Omental fat pad (tissue), 3 donors: ENCODE measurements at regions not wholly inside any gene's neighbourhood (a gene's known extent, or its start where the extent isn't known, plus 50 kb on each side); places are given as distances from the start of the nearest gene placed in this dataset.
"Not testable (repeated sequence)": the region's sequence is repeated elsewhere in the genome, so short reads cannot be mapped to it uniquely, and the experiment has no call there.

Source experiments
- ATAC-seq: fragments of 150-250 bp; one replicate; pipeline ENCODE4 v1.9.1; 2016; ENCODE audit warnings: mild to moderate bottlenecking, moderate library complexity; ENCODE audit not compliant: low FRiP score
- DNase-seq: peaks from one replicate; pipeline ENCODE4 v3.0.0-alpha.2; 2019; ENCODE audit warnings: low spot score
- TF ChIP-seq, protein P1 (sequence below), 3 donors: fragments of 450-650 bp; IDR thresholded peaks; one replicate each; pipeline ENCODE4 v1.5.1; 2016 to 2017; ENCODE audit warnings: antibody characterized with exemption in 3 of 3, mild to moderate bottlenecking in 3 of 3, moderate library complexity in 2 of 3

DNA sequence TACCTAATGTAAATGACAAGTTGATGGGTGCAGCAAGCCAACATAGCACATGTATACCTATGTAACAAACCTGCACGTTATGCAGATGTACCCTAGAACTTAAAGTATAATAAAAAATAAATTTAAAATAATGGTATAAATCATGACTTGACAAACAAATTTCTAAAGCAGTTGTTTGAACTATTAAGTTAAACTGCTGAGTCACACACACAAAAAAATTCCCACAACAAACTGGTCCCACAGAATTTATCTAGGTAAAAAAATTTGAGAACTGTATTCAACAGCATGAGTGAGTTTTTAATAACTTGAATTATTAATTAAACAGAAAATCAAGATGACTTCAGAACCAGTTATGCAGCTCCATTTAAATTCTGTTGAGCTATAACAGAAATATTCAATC lies 186.0 kb upstream of the SOX6 start:
- ATAC-seq (no peak), DNase-seq (no peak)
- TF ChIP-seq, protein P1, sequence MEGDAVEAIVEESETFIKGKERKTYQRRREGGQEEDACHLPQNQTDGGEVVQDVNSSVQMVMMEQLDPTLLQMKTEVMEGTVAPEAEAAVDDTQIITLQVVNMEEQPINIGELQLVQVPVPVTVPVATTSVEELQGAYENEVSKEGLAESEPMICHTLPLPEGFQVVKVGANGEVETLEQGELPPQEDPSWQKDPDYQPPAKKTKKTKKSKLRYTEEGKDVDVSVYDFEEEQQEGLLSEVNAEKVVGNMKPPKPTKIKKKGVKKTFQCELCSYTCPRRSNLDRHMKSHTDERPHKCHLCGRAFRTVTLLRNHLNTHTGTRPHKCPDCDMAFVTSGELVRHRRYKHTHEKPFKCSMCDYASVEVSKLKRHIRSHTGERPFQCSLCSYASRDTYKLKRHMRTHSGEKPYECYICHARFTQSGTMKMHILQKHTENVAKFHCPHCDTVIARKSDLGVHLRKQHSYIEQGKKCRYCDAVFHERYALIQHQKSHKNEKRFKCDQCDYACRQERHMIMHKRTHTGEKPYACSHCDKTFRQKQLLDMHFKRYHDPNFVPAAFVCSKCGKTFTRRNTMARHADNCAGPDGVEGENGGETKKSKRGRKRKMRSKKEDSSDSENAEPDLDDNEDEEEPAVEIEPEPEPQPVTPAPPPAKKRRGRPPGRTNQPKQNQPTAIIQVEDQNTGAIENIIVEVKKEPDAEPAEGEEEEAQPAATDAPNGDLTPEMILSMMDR (IDR thresholded peaks at IDR 0.05) = no peak

DNA sequence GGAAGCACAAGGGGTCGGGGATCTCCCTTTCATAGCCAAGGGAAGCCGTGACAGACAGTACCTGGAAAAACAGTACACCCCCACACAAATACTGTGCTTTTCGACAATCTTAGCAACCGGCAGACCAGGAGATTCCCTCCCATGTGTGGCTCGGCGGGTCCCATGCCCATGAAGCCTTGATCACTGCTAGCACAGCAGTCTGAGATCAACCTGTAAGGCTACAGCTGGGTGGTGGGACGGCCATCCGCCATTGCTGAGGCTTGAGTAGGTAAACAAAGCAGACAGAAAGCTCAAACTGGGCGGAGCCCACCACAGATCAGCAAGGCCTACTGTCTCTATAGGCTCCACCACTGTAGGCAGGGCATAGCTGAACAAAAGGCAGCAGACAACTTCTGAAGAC lies 180.2 kb upstream of the SOX6 start:
- TF ChIP-seq, protein P1 (IDR thresholded peaks at IDR 0.05) = no peak
- DNase-seq (no peak), ATAC-seq (no peak)

DNA sequence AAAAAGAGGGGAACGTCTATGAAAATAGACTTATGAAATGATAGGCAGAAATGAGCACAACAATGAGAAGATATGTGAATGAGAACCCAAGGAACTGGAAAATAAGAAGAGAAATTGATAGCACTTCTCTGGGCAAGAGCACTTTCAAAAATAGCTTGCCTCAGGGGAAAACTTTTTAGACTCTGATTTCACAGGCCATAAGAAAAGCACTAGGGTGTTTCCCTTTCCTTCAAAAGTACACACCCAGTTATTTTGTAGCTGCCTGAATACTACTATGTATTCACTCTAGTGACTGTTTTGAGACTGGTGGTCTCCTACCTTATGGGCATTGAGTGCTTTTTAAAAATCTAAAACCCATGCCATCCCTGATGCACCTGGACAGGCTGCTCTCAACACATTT lies 172.3 kb upstream of the SOX6 start:
- ATAC-seq (no peak), DNase-seq (no peak)
- TF ChIP-seq, protein P1 (IDR thresholded peaks at IDR 0.05) = no peak

DNA sequence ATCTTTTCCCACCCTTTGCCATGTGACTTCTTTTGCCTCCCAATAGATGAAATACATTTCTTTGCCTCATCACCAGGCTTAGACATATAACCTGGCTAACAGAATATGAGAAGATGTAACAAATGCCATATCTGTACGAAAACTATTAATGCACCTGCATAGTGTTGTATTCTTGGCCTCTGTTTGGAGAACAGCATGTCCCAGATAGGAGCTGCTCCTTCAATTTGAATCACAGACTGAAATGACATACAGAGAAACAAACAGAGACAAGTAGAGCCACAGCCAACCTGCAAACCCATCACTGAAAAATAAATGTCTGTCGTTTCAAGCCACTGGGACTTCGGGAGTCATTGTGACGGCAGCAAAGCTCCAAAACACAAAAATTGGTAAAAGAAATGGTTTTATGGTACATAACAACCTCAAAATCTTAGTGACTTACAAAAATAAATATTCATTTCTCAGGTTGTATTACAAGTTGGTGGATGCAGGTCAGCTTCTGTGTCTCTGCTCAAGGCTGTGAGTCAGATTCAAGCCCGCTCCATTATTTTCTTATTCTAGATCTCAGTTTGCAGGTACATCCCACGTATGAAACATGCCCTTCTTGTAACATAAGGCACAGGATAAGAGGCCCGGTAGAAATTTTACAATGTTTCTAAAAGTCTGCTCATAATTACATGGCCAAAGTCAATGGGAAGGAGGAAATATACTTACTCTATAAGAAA lies 171.3 kb upstream of the SOX6 start:
- ATAC-seq (no peak), DNase-seq (no peak)
- TF ChIP-seq, protein P1 (IDR thresholded peaks at IDR 0.05) = no peak

DNA sequence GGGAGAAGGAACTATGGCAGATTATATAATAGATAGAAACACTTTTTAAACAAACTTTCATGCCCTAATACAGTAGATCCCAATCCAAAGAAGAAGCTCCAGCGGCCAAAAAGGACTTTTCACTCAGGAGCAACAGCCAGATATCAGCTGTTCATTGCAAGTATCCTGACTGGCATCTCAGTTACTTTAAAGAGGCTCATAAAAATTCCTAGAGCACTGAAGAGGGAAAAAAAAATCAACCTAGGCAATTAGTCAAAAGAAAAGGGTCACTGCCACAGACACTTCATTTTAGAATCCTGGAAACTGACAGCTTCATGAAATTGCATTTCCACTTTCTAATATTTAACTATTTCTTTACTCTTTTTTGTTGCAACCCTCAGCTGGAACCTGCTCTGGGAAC lies 170.6 kb upstream of the SOX6 start:
- TF ChIP-seq, protein P1 (IDR thresholded peaks at IDR 0.05) = no peak
- no peak for DNase-seq
- no peak for ATAC-seq

DNA sequence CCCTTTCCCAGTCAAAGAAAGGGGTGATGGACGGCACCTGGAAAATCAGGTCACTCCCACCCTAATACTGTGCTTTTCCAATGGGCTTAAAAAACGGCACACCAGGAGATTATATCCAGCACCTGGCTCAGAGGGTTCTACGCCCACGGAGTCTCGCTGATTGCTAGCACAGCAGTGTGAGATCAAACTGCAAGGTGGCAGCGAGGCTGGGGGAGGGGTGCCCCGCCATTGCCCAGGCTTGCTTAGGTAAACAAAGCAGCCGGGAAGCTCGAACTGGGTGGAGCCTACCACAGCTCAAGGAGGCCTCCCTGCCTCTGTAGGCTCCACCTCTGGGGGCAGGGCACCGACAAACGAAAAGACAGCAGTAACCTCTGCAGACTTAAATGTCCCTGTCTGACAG lies 164.4 kb upstream of the SOX6 start:
- DNase-seq = not testable (repeated sequence)

DNA sequence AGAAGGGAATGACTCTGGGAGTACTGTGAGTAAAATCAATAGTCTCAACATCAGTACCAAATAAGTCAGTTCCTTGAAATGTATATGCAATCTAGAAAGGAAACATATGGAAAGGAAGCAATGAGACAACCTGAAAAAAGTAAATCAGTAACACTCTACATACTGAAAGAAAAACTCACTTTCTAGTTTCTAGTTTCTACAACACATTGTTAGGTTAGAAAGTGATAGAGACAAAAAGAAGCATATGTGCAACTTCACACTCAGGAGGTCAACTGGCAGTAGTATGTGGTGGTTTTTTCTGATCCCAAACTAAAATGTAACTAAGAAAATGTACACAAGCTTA lies 156.5 kb upstream of the SOX6 start:
- DNase-seq (no peak), ATAC-seq (no peak)
- TF ChIP-seq, protein P1 (IDR thresholded peaks at IDR 0.05) = no peak

More for the DNA sequence above, 164.4 kb upstream of the SOX6 start:
- ATAC-seq = not testable (repeated sequence)
